Brain pericyte (primary cell): ENCODE measurements at regions not wholly inside any gene's neighbourhood (a gene's known extent, or its start where the extent isn't known, plus 50 kb on each side); places are given as distances from the start of the nearest gene placed in this dataset.
"Not testable (repeated sequence)": the region's sequence is repeated elsewhere in the genome, so short reads cannot be mapped to it uniquely, and the experiment has no call there.

Source experiments
- DNase-seq: peaks from one replicate; pipeline ENCODE4 v3.0.0-alpha.2; 2012; ENCODE audit warnings: low read depth, low spot score

DNA sequence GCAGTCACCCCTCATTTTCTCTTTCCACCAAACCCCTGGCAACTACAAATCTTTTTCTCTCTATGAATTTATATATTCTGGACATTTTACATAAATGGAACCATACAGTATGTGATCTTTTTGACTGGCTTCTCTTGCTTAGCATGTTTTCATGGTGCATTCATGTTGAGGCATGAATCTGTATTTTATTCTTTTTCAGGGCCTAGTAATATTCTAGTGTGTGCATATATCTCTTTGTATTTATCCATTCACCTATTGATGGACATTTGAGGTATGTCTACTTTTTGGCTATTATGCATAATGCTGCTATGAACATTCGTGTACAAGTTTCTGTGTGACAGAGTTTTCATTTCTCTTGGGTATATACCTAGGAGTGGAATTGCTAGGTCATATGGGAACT, 78.2 kb downstream of the HACD1 start:
- no peak for DNase-seq

DNA sequence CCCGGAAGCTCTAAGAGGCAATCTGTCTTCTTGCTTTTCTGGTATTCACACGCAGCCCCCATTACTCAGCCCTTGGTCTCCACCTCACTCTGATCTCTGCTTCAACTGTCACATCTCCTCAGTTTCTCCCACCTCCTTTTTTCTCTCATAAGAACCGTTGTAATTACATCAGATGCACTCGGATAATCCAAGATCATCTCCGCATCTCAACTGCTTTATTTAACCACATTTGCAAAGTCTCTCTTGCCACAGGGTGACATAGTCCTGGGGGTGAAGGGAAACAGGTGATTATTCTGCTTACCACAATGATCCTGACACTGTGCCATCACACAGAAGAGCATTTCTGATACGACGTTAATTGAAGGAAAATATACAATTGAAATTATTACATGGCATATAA, 79.9 kb downstream of the HACD1 start:
- DNase-seq = no peak

DNA sequence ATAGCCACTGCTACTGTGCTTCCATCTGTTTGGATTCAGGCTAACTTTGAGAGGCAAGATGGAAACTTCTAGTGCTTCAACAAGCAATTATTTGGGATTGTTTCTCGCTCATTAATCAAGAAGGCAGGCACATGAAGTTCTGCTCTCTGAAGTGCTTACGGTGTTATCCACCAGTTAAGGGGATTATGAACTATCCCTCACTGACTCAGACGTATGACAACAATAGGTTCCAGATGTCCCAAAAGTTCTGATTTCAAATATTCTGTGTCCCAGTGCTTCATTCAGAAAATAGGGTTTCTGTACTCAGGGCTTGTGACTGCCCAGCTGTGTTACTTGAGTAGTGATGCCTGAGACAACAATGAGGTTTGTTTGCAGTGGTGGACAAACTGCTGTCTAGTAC, 81.0 kb downstream of the HACD1 start:
- DNase-seq = no peak

DNA sequence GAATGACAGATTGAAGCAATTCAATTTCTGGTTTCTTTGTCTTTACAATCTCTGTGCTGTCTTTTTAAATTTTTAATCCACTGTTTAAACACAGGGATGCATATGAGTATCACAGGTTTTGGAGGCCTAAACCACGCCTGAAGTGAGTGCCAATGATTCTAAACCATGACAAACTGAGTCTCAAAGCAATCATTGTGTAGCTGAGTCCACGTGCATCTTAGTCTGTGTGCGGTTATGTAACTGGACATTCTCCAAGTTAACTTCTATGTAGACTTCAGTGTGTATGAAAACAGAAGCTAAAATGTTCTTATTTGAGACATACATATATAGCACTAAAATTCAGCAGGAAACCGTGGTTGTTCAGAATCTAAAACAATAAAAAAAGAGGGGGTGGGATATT, 79.3 kb upstream of the ST8SIA6 start:
- no peak for DNase-seq

DNA sequence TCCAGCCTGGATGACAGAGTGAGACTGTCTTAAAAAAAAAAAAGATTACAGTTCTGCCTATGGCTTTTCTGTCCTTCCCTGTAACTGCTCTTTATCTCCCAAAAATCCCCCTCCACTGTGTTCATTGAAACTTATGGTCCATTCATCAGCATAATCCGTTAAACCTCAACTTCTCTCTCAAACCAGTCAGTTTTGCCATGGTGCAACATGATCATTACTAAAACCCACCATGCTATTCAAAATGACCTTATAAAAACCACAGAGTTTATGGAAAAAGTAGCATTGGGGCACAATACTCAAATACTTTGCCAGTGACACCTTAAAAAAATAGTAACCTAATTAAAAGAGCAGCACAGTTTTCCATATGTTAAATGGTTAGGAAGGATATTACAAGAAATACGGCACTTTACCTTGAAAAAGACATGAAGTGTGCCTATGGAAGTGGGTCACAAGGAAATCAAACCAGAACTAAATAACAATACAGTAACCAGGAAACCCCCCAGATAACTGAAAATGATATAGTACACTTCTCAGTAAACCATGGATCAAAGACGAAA, 74.0 kb upstream of the ST8SIA6 start:
- no peak for DNase-seq

DNA sequence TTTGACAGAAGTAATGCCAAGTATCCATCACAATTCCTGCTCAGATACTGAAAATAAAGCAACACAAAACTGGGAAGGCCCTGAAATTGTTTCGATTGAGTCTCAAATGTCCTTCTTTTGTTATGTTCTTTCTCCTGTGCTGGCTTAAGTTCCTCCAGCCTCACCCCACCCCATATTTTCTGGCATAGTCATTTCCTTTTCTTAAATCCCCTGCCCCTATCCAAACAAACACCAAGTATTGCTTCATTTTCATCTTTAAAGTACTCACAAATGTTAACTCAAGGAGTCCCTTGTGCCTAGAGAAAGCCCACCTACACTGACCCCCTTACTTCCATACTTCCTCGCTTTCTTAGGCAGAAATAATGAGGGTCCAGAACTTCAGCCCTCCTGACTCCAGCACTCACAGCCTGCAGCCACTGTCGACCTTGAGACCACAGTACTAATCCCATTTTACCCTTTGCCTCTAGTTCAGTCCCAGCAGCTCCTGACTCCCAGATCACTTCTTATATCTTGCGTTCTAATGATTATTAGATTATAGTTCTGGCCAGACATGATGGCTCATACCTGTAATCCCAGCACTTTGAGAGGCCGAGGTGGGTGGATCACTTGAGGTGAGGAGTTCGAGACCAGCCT, 73.2 kb upstream of the ST8SIA6 start:
- DNase-seq = no peak

DNA sequence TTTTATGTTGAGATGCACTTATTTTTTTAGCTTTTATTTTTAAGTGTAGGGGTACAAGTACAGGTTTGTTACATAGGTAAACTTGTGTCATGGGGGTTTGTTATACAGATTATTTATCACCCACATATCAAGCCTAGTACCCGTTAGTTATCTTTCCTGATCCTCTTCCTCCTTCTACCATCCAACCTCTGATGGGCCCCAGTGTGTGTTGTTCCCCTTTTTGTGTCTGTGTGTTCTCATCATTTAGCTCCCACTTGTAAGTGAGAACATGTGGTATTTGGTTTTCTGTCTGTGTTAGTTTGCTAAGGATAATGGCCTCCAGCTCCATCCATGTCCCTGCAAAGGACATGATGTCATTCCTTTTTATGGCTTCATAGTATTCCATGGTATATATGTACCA, 72.2 kb upstream of the ST8SIA6 start:
- not testable (repeated sequence) for DNase-seq

DNA sequence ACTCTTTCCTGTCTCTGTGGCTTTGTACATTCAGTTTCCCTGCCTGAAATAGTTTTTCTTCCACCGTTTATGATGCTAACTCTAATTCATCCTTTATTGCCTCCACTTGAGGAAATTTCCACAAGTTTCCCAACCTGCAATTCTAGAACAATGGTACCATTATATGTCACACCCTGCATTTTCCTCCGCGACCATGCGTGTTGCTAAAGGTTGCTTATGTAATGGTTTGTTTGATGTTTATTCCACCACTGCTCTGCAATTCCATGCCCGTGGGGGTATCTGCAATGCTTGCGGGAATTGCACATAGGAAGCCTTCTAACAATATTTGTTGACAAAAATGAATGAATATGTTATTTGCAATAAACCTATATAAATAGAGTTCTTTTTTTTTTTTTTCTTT, 69.5 kb upstream of the ST8SIA6 start:
- DNase-seq = no peak

DNA sequence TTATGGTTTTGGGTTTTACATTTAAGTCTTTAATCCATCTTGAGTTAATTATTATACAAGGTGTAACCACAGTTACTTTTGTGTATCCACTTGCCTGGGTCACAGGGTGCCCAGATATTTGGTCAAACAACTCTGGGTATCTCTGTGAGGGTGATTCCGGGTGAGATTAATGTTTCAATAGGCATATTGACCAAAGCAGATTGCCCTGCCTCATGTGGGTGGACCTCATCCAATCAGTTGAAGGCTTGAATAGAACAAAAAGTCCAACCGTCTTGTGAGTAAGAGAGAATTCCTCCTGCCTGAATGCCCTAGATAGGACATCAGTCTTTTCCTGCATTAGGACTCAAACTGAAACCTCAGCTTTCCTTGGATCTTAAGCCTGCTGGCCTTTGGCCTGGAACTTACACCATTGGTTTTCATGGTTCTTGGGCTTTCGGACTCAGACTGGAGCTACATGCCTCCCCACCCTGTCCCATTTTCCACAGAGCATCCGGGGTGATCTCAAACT, 68.9 kb upstream of the ST8SIA6 start:
- no peak for DNase-seq

DNA sequence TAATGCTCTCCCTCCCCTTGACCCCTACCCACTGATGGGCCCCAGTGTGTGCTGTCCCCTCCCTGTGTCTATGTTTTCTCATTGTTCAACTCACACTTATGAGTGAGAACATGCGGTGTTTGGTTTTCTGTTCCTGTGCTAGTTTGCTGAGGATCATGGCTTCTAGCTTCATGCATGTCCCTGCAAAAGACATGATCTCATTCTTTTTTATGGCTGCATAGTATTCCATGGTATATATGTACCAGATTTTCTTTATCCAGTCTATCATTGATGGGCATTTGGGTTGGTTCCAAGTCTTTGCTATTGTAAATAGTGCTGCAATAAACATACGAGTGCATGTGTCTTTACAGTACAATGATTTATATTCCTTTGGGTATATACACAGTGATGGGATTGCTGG, 67.9 kb upstream of the ST8SIA6 start:
- not testable (repeated sequence) for DNase-seq

DNA sequence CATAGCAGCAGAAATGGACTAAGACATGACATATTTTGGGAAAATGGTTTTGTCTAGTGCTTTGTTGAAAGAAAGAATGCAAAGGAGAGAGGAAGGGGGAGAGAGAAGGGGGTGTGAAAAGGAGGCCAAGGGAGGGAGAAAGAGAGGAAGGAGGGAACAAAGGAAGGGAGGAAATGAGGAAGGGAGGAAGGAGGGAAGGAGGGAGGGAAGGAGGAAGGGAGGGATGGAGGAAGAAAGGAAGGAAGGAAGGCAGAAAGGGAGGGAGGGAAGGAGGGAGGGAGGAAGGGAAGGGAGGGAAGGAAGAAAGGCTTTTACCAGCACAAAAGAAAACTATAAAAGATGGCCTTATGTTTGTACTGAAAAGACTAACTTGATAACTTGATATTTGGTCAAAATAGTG, 65.1 kb upstream of the ST8SIA6 start:
- no peak for DNase-seq

DNA sequence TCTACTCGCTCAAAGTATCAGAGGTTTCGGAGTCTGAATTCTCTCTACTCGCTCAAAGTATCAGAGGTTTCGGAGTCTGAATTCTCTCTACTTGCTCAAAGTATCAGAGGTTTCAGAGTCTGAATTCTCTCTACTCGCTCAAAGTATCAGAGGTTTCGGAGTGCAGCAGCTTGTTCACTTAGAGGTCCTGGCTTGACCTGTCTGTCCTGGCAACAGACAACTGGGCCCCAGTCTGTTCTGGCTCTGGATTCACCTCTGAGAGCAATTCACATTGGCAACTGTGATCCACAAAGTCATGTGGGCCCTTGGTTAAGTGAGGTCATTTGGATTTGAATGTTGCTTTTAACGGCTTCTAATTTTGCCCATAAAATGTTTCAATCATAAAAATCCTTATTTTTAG, 63.9 kb upstream of the ST8SIA6 start:
- DNase-seq = no peak

DNA sequence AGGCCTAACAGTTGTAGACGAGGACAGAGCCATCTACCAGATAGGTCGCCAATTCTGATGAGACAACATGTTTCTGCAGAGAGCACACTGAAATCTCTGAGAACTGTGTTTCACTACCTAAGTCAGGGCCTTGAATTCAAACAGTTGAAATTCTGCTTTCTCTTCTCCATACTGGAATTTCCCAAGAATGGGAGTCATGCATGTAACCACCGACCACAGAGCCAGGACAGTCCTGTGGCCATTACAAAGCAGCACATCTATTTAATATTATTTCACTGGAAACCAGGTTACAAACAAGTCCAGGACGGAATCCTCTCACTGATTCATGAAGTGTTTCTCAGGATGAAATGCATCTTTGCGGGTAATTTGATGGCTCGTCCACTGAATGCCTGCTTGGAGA, 62.0 kb upstream of the ST8SIA6 start:
- DNase-seq = no peak

DNA sequence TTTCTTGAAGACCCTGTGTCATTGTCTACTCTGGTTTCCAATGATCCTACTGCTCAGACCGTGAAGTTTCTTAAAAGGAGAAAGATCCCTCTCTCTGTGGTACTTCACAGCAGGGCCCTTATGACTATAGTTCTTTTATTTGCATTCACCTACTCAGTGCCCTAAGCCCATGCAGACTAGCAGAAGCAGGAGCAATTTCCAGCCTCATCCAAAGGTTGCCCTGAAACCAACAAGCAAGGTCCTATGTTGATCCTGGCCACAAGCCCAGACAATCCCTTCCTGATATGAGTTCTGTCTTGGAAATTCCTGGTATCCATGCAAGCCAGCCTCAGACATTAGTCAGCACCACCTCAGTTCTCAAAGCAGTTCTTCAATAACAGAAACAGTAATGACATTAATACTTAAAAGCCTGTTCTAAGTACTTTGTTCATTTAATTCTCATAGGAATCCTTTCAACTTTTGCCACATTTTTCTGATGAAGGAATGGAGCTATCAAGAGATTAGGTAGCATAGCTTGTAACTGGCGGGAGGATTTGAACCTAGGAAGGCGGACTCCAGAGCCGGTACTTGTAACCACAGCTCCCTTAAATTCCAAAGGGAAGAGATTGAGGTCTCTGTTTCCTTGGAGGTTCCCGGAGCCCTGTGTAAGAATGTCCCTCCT, 58.1 kb upstream of the ST8SIA6 start:
- peak; percentile 72 for DNase-seq

DNA sequence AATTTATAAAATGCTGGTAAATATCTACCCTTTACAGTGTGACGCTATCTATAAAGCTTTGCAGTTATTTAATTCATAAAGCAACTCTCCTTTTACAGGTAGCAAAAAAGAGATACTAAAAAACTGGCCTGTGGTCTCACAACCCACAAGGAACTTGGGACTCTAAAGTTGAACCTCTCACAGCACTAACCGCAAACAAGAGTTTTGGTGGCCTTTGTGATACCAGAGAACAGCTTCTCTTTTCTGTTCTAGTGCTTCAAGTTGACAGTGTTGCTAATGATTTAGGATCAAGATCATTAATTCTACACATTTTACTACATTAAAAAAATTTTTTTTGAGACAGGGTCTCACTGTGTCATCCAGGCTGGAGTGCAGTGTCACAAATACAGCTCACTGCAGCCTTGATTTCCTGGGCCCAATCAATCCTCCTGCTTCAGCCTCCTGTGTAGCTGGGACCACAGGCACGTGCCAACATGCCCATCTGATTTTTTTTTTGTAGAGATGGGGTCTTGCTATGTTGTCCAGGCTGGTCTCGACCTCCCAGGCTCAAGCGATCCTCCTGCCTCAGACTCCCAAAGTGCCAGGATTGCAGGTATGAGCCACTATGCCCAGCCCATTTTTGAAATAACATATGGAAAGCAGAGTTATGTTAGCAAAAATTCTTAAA, 56.0 kb upstream of the ST8SIA6 start:
- DNase-seq = no peak

DNA sequence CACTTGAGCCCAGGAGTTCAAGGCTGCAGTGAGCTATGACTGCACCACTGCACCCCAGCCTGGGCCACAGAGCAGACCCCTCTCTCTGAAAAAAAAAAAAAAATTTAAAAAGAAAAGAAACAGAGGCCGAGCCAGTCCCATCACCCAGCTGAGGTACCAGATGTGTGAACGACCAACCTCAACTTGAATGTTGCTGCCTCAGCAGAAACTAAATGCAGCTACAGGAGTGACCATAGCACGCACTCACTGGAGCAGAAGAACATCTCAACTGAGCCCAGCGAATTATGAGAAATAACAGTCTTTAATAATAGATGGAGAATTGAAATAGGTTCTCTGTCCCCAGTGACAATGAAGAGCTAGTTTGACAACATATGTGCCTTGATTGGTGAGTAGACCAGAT, 53.1 kb upstream of the ST8SIA6 start:
- no peak for DNase-seq

DNA sequence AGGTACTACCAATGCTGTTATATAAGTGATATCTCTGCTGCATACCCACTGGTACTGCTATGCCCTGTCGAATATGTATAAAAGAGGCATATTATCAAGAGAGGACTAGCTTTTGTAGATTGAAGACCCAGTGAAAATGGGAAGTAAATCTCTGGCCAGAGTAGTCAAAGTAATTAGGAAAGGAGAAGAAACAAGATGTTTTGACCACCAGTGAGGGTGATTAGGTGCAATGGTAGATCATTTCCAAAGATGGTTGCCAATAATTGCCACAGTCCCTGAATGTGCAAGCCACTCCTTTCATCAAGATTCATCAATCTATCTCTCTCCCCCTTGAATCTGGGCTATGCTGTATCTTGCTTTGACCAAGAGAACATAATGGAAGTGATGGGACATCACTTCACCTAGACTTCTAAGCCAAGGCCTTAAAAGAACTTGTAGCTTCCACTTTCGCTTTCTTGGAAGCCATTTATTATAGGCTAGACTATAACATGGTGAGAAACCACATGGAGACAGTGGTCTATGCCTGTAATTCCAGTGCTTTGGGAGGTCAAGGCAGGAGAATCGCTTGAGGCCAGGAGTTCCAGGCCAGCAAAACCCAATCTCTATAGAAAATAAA, 52.6 kb upstream of the ST8SIA6 start:
- no peak for DNase-seq

DNA sequence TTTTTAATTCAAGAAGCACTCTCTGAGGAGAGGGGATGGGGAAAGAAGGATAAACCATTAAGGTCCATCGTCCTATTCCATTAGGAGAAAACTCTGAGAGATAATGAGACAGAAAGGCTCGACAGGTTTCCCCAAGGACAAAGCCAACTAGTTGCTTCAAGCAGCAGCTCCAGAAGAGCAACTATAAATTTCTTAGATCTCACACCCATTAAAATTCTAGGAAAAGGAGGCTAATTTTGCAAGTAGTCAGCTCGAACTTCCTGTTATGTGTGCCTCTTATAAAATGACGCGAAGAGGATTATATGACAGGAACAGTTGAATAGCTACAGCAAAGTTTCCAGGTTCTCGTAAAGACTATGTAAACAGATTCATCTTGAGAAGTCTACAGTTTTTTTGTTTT, 52.0 kb upstream of the ST8SIA6 start:
- DNase-seq = no peak

DNA sequence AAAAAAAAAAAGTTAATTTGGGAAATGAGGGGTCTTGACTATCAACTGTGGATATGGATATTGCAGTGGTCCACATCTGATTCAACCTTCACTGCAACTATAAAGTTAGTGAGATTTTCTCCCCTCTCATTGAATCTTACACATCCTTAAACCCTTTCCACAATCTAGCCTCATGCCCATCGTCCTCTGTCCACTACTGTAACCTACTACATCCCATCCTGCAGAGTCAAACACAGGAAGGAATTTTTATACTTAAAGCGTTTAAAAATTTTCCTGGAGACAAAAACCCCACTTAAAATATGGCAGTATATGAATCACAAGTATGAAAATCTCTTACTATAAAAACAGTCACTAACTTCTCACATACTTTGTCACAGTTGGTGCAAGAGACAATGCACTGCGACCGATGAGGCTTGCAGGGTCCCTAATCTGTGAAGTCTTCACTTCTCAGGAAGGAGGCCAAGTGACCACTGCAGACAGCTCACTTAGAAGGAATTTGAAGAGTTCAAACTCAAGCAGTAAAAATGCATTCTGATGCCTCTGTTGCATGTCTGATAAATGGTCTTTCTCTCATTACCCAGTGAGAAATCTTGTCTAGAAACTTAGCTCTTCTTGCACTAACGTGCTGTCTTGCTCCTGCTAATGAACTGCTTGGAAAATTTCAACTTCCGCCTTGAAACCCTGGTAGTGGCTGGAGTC, 50.3 kb upstream of the ST8SIA6 start:
- DNase-seq = no peak
